Endodermal cell (in vitro differentiated cells): ENCODE measurements at regions not wholly inside any gene's neighbourhood (a gene's known extent, or its start where the extent isn't known, plus 50 kb on each side); places are given as distances from the start of the nearest gene placed in this dataset.

Source experiments
- DNase-seq: peaks from one replicate; pipeline ENCODE4 v3.0.0-alpha.2; 2017
- H3K27ac ChIP-seq: 2 replicates; pipeline ENCODE4 v1.5.1; 2013; ENCODE audit warnings: mild to moderate bottlenecking, low read depth, low read length, moderate library complexity
- H3K27me3 ChIP-seq: 2 replicates; pipeline ENCODE4 v1.6.1; 2013; ENCODE audit warnings: mild to moderate bottlenecking, low read length, moderate library complexity; ENCODE audit not compliant: insufficient read depth, control insufficient read depth, poor library complexity, severe bottlenecking
- H3K36me3 ChIP-seq: 2 replicates; pipeline ENCODE4 v1.7.0; 2013; ENCODE audit warnings: mild to moderate bottlenecking, low read length, moderate library complexity; ENCODE audit not compliant: control insufficient read depth, insufficient read depth
- H3K4me1 ChIP-seq: one replicate; pipeline ENCODE4 v1.7.0; 2013; ENCODE audit warnings: low read length; ENCODE audit not compliant: control insufficient read depth, insufficient read depth
- H3K4me3 ChIP-seq: 2 replicates; pipeline ENCODE4 v1.5.1; 2013; ENCODE audit warnings: mild to moderate bottlenecking, low read length, moderate library complexity
- H3K9ac ChIP-seq: 2 replicates; pipeline ENCODE4 v1.6.1; 2013; ENCODE audit warnings: mild to moderate bottlenecking, low read length, moderate library complexity; ENCODE audit not compliant: poor library complexity, severe bottlenecking; ENCODE audit errors: extremely low read depth
- H3K9me3 ChIP-seq: 2 replicates; pipeline ENCODE4 v1.6.1; 2013; ENCODE audit warnings: mild to moderate bottlenecking, low read length, moderate library complexity; ENCODE audit not compliant: control insufficient read depth
- H3K27ac Mint-ChIP-seq: 2 replicates; pipeline ENCODE4 v1.8.0; 2020; ENCODE audit warnings: mixed read lengths
- H3K27me3 Mint-ChIP-seq: 2 replicates; pipeline ENCODE4 v1.8.0; 2021; ENCODE audit warnings: mild to moderate bottlenecking, mixed read lengths; ENCODE audit not compliant: insufficient read depth
- H3K36me3 Mint-ChIP-seq: 2 replicates; pipeline ENCODE4 v1.8.0; 2020; ENCODE audit warnings: low read depth, mixed read lengths
- H3K4me1 Mint-ChIP-seq: 2 replicates; pipeline ENCODE4 v1.8.0; 2020; ENCODE audit warnings: mixed read lengths
- H3K4me3 Mint-ChIP-seq: 2 replicates; pipeline ENCODE4 v1.8.0; 2020; ENCODE audit warnings: mild to moderate bottlenecking, moderate library complexity, mixed read lengths
- H3K9me3 Mint-ChIP-seq: 2 replicates; pipeline ENCODE4 v1.8.0; 2020; ENCODE audit warnings: mild to moderate bottlenecking, mixed read lengths
- WGBS, 2 experiments: methylation state at CpG; one replicate each; pipeline versions ENCODE4 v1.1.5 to v1.1.7; 2013; ENCODE audit warnings: missing lambda C conversion rate in 2 of 2, mixed read lengths in 1 of 2; ENCODE audit not compliant: insufficient coverage in 1 of 2, insufficient read length in 1 of 2; 5-methylcytosine and 5-hydroxymethylcytosine counted together
- TF ChIP-seq, protein P1 (sequence below): fragments of 200-600 bp; sonication (generic); conservative IDR thresholded peaks from 2 replicates; pipeline ENCODE4 v1.5.0; 2021; ENCODE audit warnings: antibody characterized with exemption, mild to moderate bottlenecking

DNA sequence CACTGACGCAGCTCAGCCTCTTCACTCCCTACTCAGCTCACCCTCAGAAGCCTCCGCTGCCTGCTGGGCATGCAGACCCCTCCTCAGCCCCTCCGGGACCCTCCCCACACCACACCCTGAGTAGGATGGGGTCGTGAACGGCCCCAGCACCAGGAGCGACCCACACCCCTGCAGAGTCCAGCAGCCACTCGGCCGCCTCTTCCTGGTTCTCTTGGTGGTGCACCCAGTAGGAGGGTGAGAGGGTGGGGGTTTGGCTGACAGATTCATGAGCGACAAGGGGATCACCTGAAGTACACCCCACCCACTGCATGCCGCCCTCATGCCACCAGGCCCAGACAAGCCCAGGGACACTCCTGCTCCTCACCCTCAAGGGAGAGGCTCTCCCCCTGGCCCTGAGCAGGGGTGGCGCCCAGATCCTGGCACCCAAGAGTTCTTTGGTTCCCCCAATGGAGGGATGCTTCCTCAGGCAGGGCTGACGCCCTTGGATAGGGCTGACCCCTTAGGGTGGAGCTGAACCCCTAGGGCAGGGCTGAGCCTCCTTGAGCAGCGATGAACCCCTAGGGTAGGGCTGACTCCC lies 76.6 kb upstream of the GPC1 start:
- Mint-ChIP-seq H3K9me3 (peaks cover 24% of the 10 kb centered on the region), H3K4me3 (no peak overlapping the region), H3K27me3 (peaks cover 4% of the 10 kb centered on the region), H3K4me1 (no peaks in the 10 kb centered on the region), H3K36me3 (no peaks in the 10 kb centered on the region), H3K27ac (no peak overlapping the region)
- Histone ChIP-seq H3K9ac (no peak overlapping the region), H3K36me3 (no peaks in the 10 kb centered on the region), H3K4me3 (no peak overlapping the region), H3K27ac (no peak overlapping the region), H3K9me3 (peaks cover 15% of the 10 kb centered on the region), H3K4me1 (no peaks in the 10 kb centered on the region), H3K27me3 (no peaks in the 10 kb centered on the region)
- 93 to 100% methylated on average over 2 to 13 of the region's 13 CpGs for WGBS, 2 experiments
- TF ChIP-seq, protein P1, sequence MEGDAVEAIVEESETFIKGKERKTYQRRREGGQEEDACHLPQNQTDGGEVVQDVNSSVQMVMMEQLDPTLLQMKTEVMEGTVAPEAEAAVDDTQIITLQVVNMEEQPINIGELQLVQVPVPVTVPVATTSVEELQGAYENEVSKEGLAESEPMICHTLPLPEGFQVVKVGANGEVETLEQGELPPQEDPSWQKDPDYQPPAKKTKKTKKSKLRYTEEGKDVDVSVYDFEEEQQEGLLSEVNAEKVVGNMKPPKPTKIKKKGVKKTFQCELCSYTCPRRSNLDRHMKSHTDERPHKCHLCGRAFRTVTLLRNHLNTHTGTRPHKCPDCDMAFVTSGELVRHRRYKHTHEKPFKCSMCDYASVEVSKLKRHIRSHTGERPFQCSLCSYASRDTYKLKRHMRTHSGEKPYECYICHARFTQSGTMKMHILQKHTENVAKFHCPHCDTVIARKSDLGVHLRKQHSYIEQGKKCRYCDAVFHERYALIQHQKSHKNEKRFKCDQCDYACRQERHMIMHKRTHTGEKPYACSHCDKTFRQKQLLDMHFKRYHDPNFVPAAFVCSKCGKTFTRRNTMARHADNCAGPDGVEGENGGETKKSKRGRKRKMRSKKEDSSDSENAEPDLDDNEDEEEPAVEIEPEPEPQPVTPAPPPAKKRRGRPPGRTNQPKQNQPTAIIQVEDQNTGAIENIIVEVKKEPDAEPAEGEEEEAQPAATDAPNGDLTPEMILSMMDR, result no peak
- DNase-seq, result no peak

DNA sequence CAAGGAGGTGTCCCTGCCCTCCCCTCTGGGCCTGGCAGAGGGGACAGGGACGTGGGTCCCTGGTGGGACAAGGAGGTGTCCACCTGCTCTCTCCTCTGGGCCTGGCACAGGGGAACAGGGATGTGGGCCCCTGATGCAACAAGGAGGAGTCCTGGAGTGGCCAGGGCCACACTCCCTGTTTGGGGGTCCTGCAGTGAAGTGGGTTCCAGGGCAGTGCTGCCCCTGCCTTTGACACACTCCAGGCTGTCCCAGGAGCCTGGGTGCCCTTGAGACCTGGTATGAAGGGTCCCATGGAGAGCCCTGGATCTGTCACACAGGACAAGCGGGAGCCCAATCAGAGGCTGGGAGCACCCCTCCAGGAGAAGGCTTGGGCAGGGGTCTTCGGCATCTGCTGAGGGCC lies 75.8 kb upstream of the GPC1 start:
- no peak for DNase-seq
- WGBS, 2 experiments, result 81 to 86% methylated on average over 2 to 3 of the region's 3 CpGs
- Histone ChIP-seq H3K36me3 (no peaks in the 10 kb centered on the region), H3K9ac (no peak overlapping the region), H3K27me3 (no peaks in the 10 kb centered on the region), H3K4me3 (no peak overlapping the region), H3K27ac (no peak overlapping the region), H3K9me3 (peaks cover 15% of the 10 kb centered on the region), H3K4me1 (no peaks in the 10 kb centered on the region)
- Mint-ChIP-seq H3K9me3 (peaks cover 24% of the 10 kb centered on the region), H3K4me3 (no peak overlapping the region), H3K4me1 (no peaks in the 10 kb centered on the region), H3K27ac (no peak overlapping the region), H3K27me3 (peaks cover 4% of the 10 kb centered on the region), H3K36me3 (no peaks in the 10 kb centered on the region)
- TF ChIP-seq, protein P1, result no peak

DNA sequence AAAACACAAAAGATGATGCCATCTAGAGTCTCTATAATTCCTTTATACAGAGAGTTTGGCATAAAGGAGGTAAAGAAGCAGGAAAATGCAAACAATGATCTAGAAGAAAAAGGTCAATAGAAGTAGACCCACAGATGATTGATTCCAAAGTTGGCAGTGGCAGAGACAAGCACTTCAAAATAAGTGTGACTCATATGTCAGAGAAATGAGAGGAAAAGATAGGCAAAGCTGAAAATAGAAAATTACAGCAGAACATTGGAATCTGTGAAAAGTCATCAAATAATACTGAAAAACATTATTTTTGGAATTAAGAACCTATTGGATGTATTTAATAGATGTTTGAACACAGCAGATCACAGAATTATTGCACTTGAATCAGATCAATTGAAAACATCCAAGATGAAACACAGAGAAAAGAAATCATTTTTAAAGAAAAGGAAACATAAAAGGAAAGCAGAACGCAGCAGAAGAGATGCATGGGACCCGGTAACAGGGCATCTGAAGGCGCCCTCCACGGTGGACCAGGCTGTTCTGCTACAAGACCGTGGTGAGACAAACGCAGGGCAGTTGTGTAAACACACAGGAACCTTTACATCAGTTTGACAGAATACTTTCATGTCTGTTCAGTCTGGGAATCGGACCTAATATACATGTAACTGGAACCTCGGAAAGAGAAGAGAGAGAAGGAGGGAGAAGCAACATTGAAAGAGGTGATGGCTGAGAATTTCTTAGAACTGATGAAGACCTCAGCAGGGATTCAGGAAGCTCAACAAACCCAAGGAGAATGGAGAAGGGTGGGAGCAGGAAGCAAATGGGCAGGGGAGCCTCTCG lies 74.6 kb upstream of the GPC1 start:
- H3K36me3 ChIP-seq, result no peaks in the 10 kb centered on the region
- no peaks in the 10 kb centered on the region for H3K36me3 Mint-ChIP-seq
- H3K4me3 Mint-ChIP-seq, result no peak overlapping the region
- peaks cover 24% of the 10 kb centered on the region for H3K9me3 Mint-ChIP-seq
- no peak overlapping the region for H3K9ac ChIP-seq
- H3K27ac Mint-ChIP-seq, result no peak overlapping the region
- TF ChIP-seq, protein P1, result no peak
- no peaks in the 10 kb centered on the region for H3K4me1 ChIP-seq
- H3K27me3 ChIP-seq, result no peaks in the 10 kb centered on the region
- peaks cover 15% of the 10 kb centered on the region for H3K9me3 ChIP-seq
- H3K4me3 ChIP-seq, result no peak overlapping the region
- H3K27me3 Mint-ChIP-seq, result peaks cover 5% of the 10 kb centered on the region
- H3K27ac ChIP-seq, result no peak overlapping the region
- WGBS, 2 experiments, result 93% methylated on average over 8 to 9 of the region's 9 CpGs
- H3K4me1 Mint-ChIP-seq, result no peaks in the 10 kb centered on the region
- DNase-seq, result no peak
